HG03060 (cell line): ENCODE measurements at regions not wholly inside any gene's neighbourhood (a gene's known extent, or its start where the extent isn't known, plus 50 kb on each side); places are given as distances from the start of the nearest gene placed in this dataset.

ENCODE experiments used
- ATAC-seq: cut with Tn5 transposase; IDR thresholded peaks from one replicate; pipeline ENCODE4 v1.9.1; 2021; ENCODE audit warnings: low read depth, moderate number of reproducible peaks; ENCODE audit not compliant: unreplicated experiment

- no peak for ATAC-seq
These were observed 206.3 kb upstream of the TCERG1L start for GRCh38 chr10:131517781-131518180.

GRCh38 chr10:131519723-131520605 lies 208.4 kb upstream of the TCERG1L start:
- ATAC-seq = no peak

GRCh38 chr10:131531265-131532190 lies 220.0 kb upstream of the TCERG1L start:
- no peak for ATAC-seq

DNA sequence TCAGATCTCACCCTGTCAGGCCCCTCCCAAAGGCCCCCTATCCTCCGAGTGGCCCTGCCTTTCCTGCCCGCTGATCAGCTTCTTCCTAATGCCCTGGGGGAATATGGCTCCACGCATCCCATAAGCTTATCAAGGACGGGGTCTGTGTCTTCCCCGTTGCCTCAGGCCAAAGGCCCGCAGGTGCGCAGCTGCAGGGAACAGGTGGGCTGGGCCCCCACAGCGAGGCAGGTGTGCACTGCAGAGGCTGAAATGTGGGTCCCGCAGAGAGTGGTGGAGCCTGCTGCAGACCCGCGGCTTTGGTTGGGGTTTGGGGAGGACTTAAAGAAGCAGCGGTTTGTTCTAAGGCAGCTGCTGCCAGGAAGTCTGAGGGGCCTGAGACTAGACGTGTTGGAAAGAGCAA lies 220.8 kb upstream of the TCERG1L start:
- no peak for ATAC-seq

GRCh38 chr10:131532745-131533341 lies 221.3 kb upstream of the TCERG1L start:
- ATAC-seq = no peak

DNA sequence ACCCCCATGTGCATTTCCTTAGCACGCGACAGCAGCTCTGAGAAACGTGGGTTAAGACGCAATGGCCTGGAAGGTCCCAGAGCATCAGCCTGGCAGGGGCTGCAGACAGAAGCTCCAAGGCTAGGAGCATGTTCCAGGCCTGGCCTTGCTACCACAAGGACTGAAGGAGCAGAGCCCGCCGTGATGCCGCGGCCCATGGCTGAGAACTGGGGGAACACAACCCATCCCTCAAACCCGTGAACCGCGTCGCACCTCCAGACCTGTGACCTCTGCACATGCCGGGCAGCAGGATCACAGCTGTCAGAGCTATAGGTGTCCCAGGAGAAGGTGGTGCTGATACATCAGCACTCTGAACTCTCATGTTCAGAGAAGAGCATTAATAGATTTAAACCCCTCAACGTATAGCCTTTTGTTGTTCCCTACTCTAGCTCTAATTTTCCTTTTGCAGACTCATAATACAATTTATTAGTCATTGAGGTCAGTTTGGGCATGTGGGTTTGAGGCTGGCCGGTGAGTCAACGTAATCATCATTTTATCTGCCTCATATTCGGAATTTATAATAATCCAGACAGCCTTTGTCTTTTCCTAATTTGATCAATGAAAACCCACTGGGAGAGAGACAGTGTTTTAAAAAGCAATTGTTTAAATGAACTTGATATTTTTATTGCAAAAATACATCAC lies 222.5 kb upstream of the TCERG1L start:
- no peak for ATAC-seq

- ATAC-seq = no peak
These were observed 223.3 kb upstream of the TCERG1L start for GRCh38 chr10:131534836-131535235.

DNA sequence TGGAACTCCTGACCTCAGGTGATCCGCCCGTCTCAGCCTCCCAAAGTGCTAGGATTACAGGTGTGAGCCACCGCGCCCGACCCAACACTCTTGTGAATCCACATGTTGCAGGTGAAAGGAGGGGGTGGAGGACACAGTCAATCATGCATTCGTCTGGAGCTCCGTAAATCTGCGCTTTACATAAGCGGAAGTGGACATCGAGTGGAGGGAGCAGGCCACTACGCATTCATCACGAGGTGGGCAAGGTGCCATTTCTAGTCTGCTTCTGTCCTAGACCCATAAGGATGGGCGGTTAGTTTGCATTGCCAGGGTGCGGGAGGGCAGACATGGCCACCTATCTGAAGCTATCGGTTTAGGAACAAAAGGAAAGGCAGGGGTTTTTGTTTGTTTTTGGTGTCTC lies 225.2 kb upstream of the TCERG1L start:
- ATAC-seq = no peak

DNA sequence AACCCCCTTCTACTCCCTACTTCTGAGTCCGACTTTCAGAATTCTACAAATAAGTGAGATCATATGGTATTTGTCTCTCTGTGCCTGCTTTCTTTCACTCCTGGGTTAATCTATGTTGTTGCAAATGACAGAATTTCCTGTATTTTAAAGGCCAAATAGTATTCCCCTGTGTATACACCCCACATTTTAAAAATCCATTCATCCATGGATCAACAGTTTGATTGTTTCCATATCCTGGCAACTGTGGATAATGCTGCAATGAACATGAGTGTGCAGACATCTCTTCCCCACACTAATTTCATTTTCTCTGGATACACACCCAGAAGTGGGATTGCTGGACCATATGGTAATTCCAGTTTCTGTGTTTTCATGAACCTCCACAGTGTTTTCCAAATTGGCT lies 225.8 kb upstream of the TCERG1L start:
- no peak for ATAC-seq

DNA sequence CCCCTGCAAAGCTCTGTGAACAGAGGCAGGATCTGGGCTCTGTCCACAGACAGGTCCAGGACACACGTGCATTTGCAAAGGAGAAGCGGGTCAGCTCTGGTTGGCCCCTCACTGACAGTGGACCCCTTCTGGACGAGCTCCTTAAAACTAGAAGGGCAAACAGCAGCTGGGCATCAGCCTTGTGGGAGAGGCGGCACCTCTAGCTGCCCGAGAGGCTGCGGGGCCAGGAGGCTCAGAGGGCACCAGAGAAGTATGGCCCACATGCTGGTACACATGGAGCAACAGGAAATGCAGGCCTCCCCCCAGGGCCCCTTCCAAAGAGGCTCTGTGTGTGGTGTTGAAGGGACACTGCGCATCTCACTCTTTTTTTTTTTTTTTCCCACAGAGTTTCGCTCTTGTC lies 233.0 kb upstream of the TCERG1L start:
- no peak for ATAC-seq

- ATAC-seq = no peak
These were observed 234.7 kb upstream of the TCERG1L start for GRCh38 chr10:131546086-131546810.

GRCh38 chr10:131547129-131547799 lies 235.7 kb upstream of the TCERG1L start:
- ATAC-seq = no peak

DNA sequence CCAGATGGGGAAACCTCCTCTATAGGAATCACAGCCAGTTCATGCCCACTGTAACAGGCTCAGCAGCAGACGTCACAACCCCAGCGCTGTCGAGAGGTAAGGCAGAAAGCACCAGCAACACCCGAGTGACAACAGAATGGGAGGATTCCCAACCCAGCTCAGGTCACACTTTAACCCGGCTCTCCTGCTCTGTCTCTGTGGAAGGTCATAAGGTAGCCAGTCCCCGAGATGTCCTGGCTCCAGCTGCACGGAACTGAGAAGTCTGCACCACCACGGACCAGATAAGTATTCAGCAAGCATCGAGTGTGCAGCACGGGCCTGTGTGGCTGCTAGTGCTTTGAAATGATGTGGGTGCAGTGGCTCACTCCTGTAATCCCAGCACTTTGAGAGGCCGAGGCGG lies 236.7 kb upstream of the TCERG1L start:
- no peak for ATAC-seq

DNA sequence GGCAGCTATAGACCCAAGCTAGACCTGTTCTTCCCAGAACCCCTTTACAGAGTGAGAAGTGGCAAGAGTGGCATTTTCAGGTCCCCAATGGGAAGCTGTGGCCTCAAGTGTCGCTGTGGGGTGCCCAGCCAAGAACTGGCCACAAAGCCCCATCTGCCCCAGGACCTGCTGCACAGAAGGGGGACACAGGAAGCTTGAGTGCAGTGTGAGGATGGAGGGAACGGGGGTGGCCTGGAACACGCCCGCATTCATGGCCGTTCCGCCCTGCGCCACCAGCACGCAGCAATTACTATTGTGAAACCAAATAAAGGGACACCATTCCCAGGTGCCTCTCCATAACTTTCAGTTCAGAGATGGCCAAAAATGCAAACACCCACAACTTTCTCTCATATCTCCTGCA lies 237.6 kb upstream of the TCERG1L start:
- no peak for ATAC-seq

DNA sequence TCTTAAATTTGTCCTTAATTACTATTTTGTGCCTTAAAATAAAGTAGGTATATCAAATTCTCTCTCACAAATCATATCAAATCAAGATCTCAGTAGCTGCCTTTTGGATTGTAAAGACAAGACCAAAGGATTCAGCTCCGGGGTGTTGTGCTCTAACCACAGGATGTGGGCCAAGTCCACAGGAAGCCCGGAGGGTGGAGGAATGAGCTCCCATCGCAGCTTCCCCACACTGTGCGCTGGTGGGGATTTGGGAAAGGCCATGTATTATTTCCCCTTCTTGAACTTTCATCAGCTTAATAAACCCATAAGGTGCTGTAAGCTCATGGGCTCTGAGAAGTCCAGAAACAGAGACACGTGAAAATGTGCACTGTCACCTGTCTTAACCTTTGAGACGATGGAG lies 241.6 kb upstream of the TCERG1L start:
- ATAC-seq = no peak

DNA sequence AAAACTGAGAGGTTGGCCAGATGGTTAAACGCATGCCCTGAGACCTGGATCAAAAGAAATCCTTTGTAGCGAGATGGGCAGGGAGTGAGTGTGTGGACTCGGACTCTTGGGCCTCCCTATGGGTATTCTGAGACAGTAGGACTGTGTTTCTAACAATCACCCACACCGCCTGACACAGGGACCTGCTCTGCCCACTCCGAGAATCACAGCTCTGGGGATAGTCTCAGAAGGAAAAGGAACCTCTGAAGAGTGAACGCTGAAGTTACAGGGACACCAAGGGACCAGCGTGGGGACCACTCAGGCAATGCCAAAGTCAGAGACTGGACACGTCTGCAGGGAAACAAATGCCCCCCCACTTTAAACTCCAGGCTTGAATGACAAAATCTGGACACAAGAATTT lies 242.1 kb upstream of the TCERG1L start:
- no peak for ATAC-seq

DNA sequence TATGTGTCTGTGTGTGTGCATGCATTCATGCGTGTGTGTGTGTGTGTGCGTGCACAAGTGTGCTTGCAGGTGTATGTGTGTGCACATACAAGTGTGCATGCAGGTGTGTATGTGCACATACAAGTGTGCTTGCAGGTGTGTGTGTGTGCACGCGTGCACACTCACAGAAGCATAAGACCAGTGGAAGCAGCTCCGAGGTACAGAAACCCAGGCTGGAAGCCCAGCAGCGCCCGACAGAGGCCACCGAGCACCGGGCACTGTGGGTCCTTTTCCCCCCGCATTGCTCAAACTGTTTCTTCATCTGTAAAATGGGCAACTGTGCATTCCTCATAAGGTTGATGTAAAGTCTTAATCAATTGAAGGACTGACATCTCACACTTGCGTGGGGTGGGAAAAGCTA lies 243.3 kb upstream of the TCERG1L start:
- ATAC-seq = no peak

- ATAC-seq = no peak
These were observed 243.9 kb upstream of the TCERG1L start for GRCh38 chr10:131555406-131555805.
